ENCODE measurements at regions not wholly inside any gene's neighbourhood (a gene's known extent, or its start where the extent isn't known, plus 50 kb on each side); places are given as distances from the start of the nearest gene placed in this dataset.

DNA sequence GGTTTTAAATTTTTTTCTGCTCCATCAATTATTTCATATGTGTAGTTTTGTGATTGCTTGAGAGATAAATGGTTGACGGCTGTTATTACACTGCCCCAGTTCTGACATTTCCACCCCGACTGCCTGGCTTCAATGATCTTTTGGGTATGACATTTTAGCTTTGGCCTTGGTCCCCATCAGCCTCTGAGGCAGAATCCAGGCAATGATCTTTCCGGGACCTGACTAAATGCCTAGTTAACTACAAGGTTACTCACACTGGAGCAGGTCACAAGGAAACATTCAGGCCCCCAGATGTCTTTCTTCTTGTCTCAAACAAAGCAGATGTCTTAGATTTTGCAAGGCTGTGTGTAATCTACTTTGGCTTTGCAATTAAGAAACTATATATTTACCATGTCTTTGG lies 61.1 kb upstream of the TMCO5A start:
- POLR2A ChIA-PET, result no interaction called here
- CTCF ChIA-PET, result interaction anchor here (1.2 kb wide), 1 partner anchor 10 kb away, joined by 3 read pairs; no protein-coding TSS in a partner anchor
- no peak for ATAC-seq
- Histone ChIP-seq H3K27ac (no peak overlapping the region), H3K4me2 (no peak overlapping the region), H3K4me3 (no peak overlapping the region), H3K4me1 (no peaks in the 10 kb centered on the region), H3K9me3 (no peaks in the 10 kb centered on the region)
- 47% methylated on average over 3 of the region's 3 CpGs for WGBS (ENCODE audit: missing lambda C conversion rate)
- no peak for FAIRE-seq
- no peak for DNase-seq (ENCODE audit: low read depth in 1 of 2, low spot score in 1 of 2)
- TF ChIP-seq HOXA7 (CRISPR knock-in tag; IDR thresholded peaks at IDR 0.05) (no peak), ZNF302 (CRISPR knock-in tag; IDR thresholded peaks at IDR 0.05) (no peak), JUNB (IDR thresholded peaks at IDR 0.05) (no peak), CHD4 (IDR thresholded peaks at IDR 0.05; ENCODE audit: borderline replicate concordance) (no peak), HDAC2 (IDR thresholded peaks at IDR 0.05) (no peak), TP53 (CRISPR knock-in tag; IDR thresholded peaks at IDR 0.05) (no peak), ZFP36 (IDR thresholded peaks at IDR 0.05; ENCODE audit: borderline replicate concordance, partially characterized antibody) (no peak), MAFK (IDR thresholded peaks at IDR 0.05; ENCODE audit: partially characterized antibody) (no peak), RAD21 (conservative IDR thresholded peaks at IDR 0.05 in 1 of 2, IDR thresholded peaks at IDR 0.05 in 1 of 2) (no peak), KDM1A (IDR thresholded peaks at IDR 0.05; ENCODE audit: low read depth) (no peak), MAZ (IDR thresholded peaks at IDR 0.05; ENCODE audit: borderline replicate concordance, low read depth, low read length) (no peak)
- TF ChIP-seq, protein P1, sequence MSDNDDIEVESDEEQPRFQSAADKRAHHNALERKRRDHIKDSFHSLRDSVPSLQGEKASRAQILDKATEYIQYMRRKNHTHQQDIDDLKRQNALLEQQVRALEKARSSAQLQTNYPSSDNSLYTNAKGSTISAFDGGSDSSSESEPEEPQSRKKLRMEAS (IDR thresholded peaks at IDR 0.05), result no peak
- TF ChIP-seq, protein P2, sequence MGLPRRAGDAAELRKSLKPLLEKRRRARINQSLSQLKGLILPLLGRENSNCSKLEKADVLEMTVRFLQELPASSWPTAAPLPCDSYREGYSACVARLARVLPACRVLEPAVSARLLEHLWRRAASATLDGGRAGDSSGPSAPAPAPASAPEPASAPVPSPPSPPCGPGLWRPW (IDR thresholded peaks at IDR 0.05), result no peak
- TF ChIP-seq, protein P3, sequence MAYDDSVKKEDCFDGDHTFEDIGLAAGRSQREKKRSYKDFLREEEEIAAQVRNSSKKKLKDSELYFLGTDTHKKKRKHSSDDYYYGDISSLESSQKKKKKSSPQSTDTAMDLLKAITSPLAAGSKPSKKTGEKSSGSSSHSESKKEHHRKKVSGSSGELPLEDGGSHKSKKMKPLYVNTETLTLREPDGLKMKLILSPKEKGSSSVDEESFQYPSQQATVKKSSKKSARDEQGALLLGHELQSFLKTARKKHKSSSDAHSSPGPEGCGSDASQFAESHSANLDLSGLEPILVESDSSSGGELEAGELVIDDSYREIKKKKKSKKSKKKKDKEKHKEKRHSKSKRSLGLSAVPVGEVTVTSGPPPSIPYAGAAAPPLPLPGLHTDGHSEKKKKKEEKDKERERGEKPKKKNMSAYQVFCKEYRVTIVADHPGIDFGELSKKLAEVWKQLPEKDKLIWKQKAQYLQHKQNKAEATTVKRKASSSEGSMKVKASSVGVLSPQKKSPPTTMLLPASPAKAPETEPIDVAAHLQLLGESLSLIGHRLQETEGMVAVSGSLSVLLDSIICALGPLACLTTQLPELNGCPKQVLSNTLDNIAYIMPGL (CRISPR knock-in tag; IDR thresholded peaks at IDR 0.05; ENCODE audit: borderline replicate concordance), result no peak
- TF ChIP-seq, protein P4, sequence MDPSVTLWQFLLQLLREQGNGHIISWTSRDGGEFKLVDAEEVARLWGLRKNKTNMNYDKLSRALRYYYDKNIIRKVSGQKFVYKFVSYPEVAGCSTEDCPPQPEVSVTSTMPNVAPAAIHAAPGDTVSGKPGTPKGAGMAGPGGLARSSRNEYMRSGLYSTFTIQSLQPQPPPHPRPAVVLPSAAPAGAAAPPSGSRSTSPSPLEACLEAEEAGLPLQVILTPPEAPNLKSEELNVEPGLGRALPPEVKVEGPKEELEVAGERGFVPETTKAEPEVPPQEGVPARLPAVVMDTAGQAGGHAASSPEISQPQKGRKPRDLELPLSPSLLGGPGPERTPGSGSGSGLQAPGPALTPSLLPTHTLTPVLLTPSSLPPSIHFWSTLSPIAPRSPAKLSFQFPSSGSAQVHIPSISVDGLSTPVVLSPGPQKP (IDR thresholded peaks at IDR 0.05; ENCODE audit: low read depth, low read length), result no peak
- TF ChIP-seq, protein P5, sequence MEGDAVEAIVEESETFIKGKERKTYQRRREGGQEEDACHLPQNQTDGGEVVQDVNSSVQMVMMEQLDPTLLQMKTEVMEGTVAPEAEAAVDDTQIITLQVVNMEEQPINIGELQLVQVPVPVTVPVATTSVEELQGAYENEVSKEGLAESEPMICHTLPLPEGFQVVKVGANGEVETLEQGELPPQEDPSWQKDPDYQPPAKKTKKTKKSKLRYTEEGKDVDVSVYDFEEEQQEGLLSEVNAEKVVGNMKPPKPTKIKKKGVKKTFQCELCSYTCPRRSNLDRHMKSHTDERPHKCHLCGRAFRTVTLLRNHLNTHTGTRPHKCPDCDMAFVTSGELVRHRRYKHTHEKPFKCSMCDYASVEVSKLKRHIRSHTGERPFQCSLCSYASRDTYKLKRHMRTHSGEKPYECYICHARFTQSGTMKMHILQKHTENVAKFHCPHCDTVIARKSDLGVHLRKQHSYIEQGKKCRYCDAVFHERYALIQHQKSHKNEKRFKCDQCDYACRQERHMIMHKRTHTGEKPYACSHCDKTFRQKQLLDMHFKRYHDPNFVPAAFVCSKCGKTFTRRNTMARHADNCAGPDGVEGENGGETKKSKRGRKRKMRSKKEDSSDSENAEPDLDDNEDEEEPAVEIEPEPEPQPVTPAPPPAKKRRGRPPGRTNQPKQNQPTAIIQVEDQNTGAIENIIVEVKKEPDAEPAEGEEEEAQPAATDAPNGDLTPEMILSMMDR (IDR thresholded peaks at IDR 0.05), result no peak
- TF ChIP-seq, protein P6, sequence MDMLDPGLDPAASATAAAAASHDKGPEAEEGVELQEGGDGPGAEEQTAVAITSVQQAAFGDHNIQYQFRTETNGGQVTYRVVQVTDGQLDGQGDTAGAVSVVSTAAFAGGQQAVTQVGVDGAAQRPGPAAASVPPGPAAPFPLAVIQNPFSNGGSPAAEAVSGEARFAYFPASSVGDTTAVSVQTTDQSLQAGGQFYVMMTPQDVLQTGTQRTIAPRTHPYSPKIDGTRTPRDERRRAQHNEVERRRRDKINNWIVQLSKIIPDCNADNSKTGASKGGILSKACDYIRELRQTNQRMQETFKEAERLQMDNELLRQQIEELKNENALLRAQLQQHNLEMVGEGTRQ (IDR thresholded peaks at IDR 0.05), result no peak
- TF ChIP-seq, protein P7, sequence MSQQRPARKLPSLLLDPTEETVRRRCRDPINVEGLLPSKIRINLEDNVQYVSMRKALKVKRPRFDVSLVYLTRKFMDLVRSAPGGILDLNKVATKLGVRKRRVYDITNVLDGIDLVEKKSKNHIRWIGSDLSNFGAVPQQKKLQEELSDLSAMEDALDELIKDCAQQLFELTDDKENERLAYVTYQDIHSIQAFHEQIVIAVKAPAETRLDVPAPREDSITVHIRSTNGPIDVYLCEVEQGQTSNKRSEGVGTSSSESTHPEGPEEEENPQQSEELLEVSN (IDR thresholded peaks at IDR 0.05; ENCODE audit: borderline replicate concordance, low read depth), result no peak

DNA sequence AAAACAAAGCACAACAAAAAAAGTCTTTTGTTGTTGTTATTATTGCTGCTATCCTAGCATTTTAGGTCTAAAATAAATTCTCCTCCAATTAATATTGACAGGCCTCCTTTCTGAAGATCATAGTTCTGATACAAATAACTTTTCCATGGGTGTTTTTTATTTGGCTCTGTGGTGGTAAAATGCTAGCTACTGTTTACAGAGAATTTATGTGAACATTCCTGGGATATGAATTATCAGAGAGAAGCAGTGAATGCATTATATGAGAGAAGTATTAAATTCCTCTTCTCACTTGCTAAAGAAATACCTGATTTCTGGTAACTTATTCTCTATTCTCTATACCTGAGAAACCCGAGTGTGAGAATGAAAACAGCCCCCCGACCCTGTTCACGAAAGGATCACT lies 57.5 kb upstream of the TMCO5A start:
- FAIRE-seq, result no peak
- no peak for TF ChIP-seq NR3C1 (IDR thresholded peaks at IDR 0.05)
- TF ChIP-seq ZNF302 (CRISPR knock-in tag; IDR thresholded peaks at IDR 0.05), result no peak
- no peak for TF ChIP-seq HOXA7 (CRISPR knock-in tag; IDR thresholded peaks at IDR 0.05)
- no peak for TF ChIP-seq KDM5A (IDR thresholded peaks at IDR 0.05)
- no peak for TF ChIP-seq SREBF2 (IDR thresholded peaks at IDR 0.05)
- TF ChIP-seq RARB (CRISPR knock-in tag; IDR thresholded peaks at IDR 0.05), result no peak
- Histone ChIP-seq H3K9me3 (no peaks in the 10 kb centered on the region), H3K4me1 (no peaks in the 10 kb centered on the region), H3K4me3 (no peak overlapping the region), H3K27ac (no peak overlapping the region), H3K4me2 (no peak overlapping the region)
- DNase-seq (ENCODE audit: low read depth in 1 of 2, low spot score in 1 of 2), result no peak
- ChIA-PET CTCF (no interaction called here), POLR2A (no interaction called here)
- 6% methylated on average over 3 of the region's 3 CpGs for WGBS (ENCODE audit: missing lambda C conversion rate)
- no peak for ATAC-seq

All from A549 (cell line).